ENCODE measurements at regions not wholly inside any gene's neighbourhood (a gene's known extent, or its start where the extent isn't known, plus 50 kb on each side); places are given as distances from the start of the nearest gene placed in this dataset.
A peak's percentile ranks its signal among the peaks of the same experiment; 100 is the strongest.

- DNase-seq (peak; percentile 60), ATAC-seq (peak; percentile 72)
- ChIA-PET POLR2A (interaction anchor here (0.7 kb wide), 1 partner anchor 14 kb away, joined by 3 read pairs; no protein-coding TSS in a partner anchor), CTCF (interaction anchor here (0.7 kb wide), 1 partner anchor 116 kb away, joined by 3 read pairs; no protein-coding TSS in a partner anchor)
- no peak overlapping the region for H3K27ac Mint-ChIP-seq
- H3K36me3 Mint-ChIP-seq (ENCODE audit: low read depth): peaks cover 6% of the 10 kb centered on the region
- no peaks in the 10 kb centered on the region for H3K27me3 Mint-ChIP-seq
- intact Hi-C loops (cut with DNase I, micrococcal nuclease): loop anchor here (1.0 to 2.0 kb wide), 2 partner anchors 21 to 30 kb away; no protein-coding TSS in a partner anchor
- H3K9me3 Mint-ChIP-seq (ENCODE audit: low read depth): no peaks in the 10 kb centered on the region
- peaks cover 66% of the 10 kb centered on the region for H3K4me1 Mint-ChIP-seq
- peak overlapping the region; percentile 29 for H3K4me3 Mint-ChIP-seq
Observed at GRCh38 chr3:56894881-56895431, 93.2 kb upstream of the ARHGEF3 start.

DNA sequence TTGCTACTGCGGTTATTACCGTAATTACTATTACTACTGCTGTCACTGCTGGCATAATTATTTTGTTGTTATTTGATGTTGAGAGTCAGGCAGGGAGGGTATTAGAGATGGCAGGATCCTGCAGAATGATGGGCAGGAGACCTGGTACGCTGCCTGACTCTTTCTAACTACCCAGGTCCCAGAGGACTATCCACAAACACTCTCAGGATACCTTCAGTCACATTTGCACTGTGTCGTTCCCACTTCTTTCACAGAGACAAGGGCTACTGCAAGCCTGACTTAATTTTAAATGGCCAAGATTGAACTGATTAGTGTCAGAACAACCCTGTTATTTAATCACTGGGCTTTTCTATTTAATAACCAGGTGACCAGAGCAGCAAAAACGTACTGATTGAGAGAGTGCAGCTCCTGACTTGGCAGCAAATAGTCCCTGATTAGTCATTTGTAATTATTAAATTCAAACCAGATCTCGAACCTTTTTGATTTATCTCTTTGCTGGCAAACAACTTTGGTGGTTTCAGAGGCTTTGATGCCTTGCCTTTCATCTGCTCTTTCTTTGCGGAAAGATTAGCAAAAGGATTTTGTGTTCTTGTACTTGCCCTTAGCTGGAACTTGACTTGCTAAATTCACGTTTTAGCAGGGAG is 88.8 kb upstream of the ARHGEF3 start:
- Mint-ChIP-seq H3K4me1 (peaks cover 83% of the 10 kb centered on the region), H3K9me3 (ENCODE audit: low read depth) (no peaks in the 10 kb centered on the region), H3K27ac (no peak overlapping the region), H3K27me3 (no peaks in the 10 kb centered on the region), H3K36me3 (ENCODE audit: low read depth) (no peaks in the 10 kb centered on the region), H3K4me3 (peak overlapping the region; percentile 53)
- intact Hi-C loops (cut with DNase I, micrococcal nuclease): no loop called here
- POLR2A ChIA-PET: interaction anchor here (0.6 to 0.7 kb wide), 2 partner anchors 9 to 91 kb away, joined by 3 to 4 read pairs; no protein-coding TSS in a partner anchor
- CTCF ChIA-PET: interaction anchor here (0.6 to 2.5 kb wide), 7 partner anchors 22 to 183 kb away, joined by 3 to 9 read pairs (median 5); no protein-coding TSS in a partner anchor
- no peak for ATAC-seq
- no peak for DNase-seq

GRCh38 chr3:56889131-56889530 is 87.4 kb upstream of the ARHGEF3 start:
- CTCF ChIA-PET: interaction anchor here (0.8 to 1.2 kb wide), 7 partner anchors 9 to 106 kb away, joined by 3 to 5 read pairs (median 3); no protein-coding TSS in a partner anchor
- H3K27ac Mint-ChIP-seq: no peak overlapping the region
- no peaks in the 10 kb centered on the region for H3K27me3 Mint-ChIP-seq
- no peak overlapping the region for H3K4me3 Mint-ChIP-seq
- POLR2A ChIA-PET: no interaction called here
- H3K36me3 Mint-ChIP-seq (ENCODE audit: low read depth): no peaks in the 10 kb centered on the region
- H3K9me3 Mint-ChIP-seq (ENCODE audit: low read depth): no peaks in the 10 kb centered on the region
- intact Hi-C loops (cut with DNase I, micrococcal nuclease): no loop called here
- ATAC-seq (no peak), DNase-seq (no peak)
- H3K4me1 Mint-ChIP-seq: peaks cover 84% of the 10 kb centered on the region

- CTCF ChIA-PET: interaction anchor here (0.7 to 1.0 kb wide), 2 partner anchors 17 to 26 kb away, joined by 3 read pairs; no protein-coding TSS in a partner anchor
- peak overlapping the region; percentile 74 for H3K27ac Mint-ChIP-seq
- DNase-seq (peak; percentile 63), ATAC-seq (peak; percentile 77)
- intact Hi-C loops (cut with DNase I, micrococcal nuclease): loop anchor here (2.0 kb wide), 3 partner anchors 23 to 31 kb away; no protein-coding TSS in a partner anchor
- H3K4me3 Mint-ChIP-seq: peak overlapping the region; percentile 22
- no peaks in the 10 kb centered on the region for H3K27me3 Mint-ChIP-seq
- no peaks in the 10 kb centered on the region for H3K36me3 Mint-ChIP-seq (ENCODE audit: low read depth)
- no peaks in the 10 kb centered on the region for H3K9me3 Mint-ChIP-seq (ENCODE audit: low read depth)
- H3K4me1 Mint-ChIP-seq: peaks cover 82% of the 10 kb centered on the region
- POLR2A ChIA-PET: interaction anchor here (0.6 to 0.7 kb wide), 2 partner anchors 26 to 133 kb away, joined by 3 read pairs; no protein-coding TSS in a partner anchor
Observed at GRCh38 chr3:56887402-56888025, 85.8 kb upstream of the ARHGEF3 start.

DNA sequence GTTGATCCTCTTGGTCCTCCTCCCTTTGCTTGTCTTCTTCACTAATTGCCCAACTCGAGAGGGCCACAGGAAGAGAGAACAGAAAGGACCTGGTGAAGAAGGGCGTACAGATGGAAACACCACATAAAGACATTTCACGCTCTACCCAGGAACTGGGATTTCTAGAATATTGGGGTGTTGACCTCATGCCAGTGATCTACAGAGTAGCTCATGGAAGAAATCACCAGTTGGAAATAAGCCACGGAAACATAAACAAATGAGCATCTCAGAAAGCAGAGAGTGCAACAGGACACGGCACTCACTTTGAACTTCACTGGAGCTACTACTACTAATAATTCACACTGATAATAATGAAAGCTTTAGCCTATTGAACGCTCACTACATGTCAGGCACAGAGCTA is 84.6 kb upstream of the ARHGEF3 start:
- Mint-ChIP-seq H3K27ac (peak overlapping the region; percentile 74), H3K36me3 (ENCODE audit: low read depth) (peaks cover under 1% of the 10 kb centered on the region), H3K27me3 (no peaks in the 10 kb centered on the region), H3K9me3 (ENCODE audit: low read depth) (no peaks in the 10 kb centered on the region), H3K4me3 (peak overlapping the region; percentile 20), H3K4me1 (peaks cover 82% of the 10 kb centered on the region)
- no peak for DNase-seq
- intact Hi-C loops (cut with DNase I, micrococcal nuclease): loop anchor here (2.0 kb wide), 3 partner anchors 22 to 32 kb away; no protein-coding TSS in a partner anchor
- ATAC-seq: no peak
- ChIA-PET POLR2A (interaction anchor here (0.6 kb wide), 1 partner anchor 101 kb away, joined by 3 read pairs; no protein-coding TSS in a partner anchor), CTCF (interaction anchor here (0.9 to 1.8 kb wide), 4 partner anchors 8 to 87 kb away, joined by 3 to 5 read pairs (median 4); no protein-coding TSS in a partner anchor)

GRCh38 chr3:56885879-56886278 is 84.1 kb upstream of the ARHGEF3 start:
- ATAC-seq (peak; percentile 60), DNase-seq (no peak)
- POLR2A ChIA-PET: interaction anchor here (0.6 kb wide), 1 partner anchor 101 kb away, joined by 3 read pairs; no protein-coding TSS in a partner anchor
- intact Hi-C loops (cut with DNase I, micrococcal nuclease): loop anchor here (2.0 kb wide), 3 partner anchors 21 to 33 kb away; no protein-coding TSS in a partner anchor
- Mint-ChIP-seq H3K4me1 (peaks cover 83% of the 10 kb centered on the region), H3K27ac (peak overlapping the region; percentile 74), H3K27me3 (no peaks in the 10 kb centered on the region), H3K36me3 (ENCODE audit: low read depth) (peaks cover 5% of the 10 kb centered on the region), H3K4me3 (peak overlapping the region; percentile 20), H3K9me3 (ENCODE audit: low read depth) (no peaks in the 10 kb centered on the region)
- CTCF ChIA-PET: interaction anchor here (0.6 to 1.8 kb wide), 5 partner anchors 8 to 105 kb away, joined by 3 to 5 read pairs (median 4); no protein-coding TSS in a partner anchor

DNA sequence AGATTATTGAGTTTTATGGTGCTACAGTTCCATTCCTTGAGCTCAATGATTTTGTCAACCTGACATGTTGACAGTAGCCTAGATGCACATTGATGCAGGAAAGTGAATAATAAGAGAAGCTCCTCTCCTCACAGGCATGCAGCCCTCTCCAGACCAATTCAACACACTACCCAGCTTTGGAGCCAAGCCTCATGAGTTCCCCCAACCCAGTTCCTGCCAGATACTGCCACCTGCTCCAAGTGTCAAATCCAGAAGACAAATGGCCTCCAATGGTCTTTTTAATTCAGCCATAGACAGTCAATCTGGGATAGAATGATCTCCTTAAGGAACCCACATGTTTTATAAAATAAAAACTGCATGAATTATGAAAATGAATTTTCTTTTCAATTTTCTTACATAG is 83.7 kb upstream of the ARHGEF3 start:
- ChIA-PET POLR2A (no interaction called here), CTCF (interaction anchor here (0.6 to 1.8 kb wide), 3 partner anchors 8 to 105 kb away, joined by 3 to 4 read pairs (median 4); no protein-coding TSS in a partner anchor)
- Mint-ChIP-seq H3K27ac (peak overlapping the region; percentile 2), H3K4me3 (no peak overlapping the region), H3K27me3 (no peaks in the 10 kb centered on the region), H3K36me3 (ENCODE audit: low read depth) (peaks cover 8% of the 10 kb centered on the region), H3K9me3 (ENCODE audit: low read depth) (peaks cover 2% of the 10 kb centered on the region), H3K4me1 (peaks cover 83% of the 10 kb centered on the region)
- no peak for ATAC-seq
- intact Hi-C loops (cut with DNase I, micrococcal nuclease): no loop called here
- no peak for DNase-seq

GRCh38 chr3:56884387-56884786 is 82.6 kb upstream of the ARHGEF3 start:
- ChIA-PET POLR2A (no interaction called here), CTCF (interaction anchor here (0.7 to 3.6 kb wide), 5 partner anchors 30 to 104 kb away, joined by 3 to 14 read pairs (median 4); partner anchors contain the start of gene ARHGEF3)
- intact Hi-C loops (cut with DNase I, micrococcal nuclease): no loop called here
- Mint-ChIP-seq H3K4me3 (no peak overlapping the region), H3K27me3 (no peaks in the 10 kb centered on the region), H3K9me3 (ENCODE audit: low read depth) (peaks cover 2% of the 10 kb centered on the region), H3K36me3 (ENCODE audit: low read depth) (peaks cover 15% of the 10 kb centered on the region), H3K4me1 (peaks cover 88% of the 10 kb centered on the region), H3K27ac (no peak overlapping the region)
- DNase-seq (no peak), ATAC-seq (no peak)

GRCh38 chr3:56883828-56884227 is 82.1 kb upstream of the ARHGEF3 start:
- H3K27ac Mint-ChIP-seq: no peak overlapping the region
- peaks cover 2% of the 10 kb centered on the region for H3K9me3 Mint-ChIP-seq (ENCODE audit: low read depth)
- no peaks in the 10 kb centered on the region for H3K27me3 Mint-ChIP-seq
- no peak overlapping the region for H3K4me3 Mint-ChIP-seq
- peaks cover 15% of the 10 kb centered on the region for H3K36me3 Mint-ChIP-seq (ENCODE audit: low read depth)
- intact Hi-C loops (cut with DNase I, micrococcal nuclease): no loop called here
- H3K4me1 Mint-ChIP-seq: peaks cover 87% of the 10 kb centered on the region
- no peak for DNase-seq
- POLR2A ChIA-PET: interaction anchor here (0.7 kb wide), 1 partner anchor 21 kb away, joined by 3 read pairs; no protein-coding TSS in a partner anchor
- no peak for ATAC-seq
- CTCF ChIA-PET: interaction anchor here (1.0 to 3.6 kb wide), 6 partner anchors 24 to 107 kb away, joined by 3 to 14 read pairs (median 3); no protein-coding TSS in a partner anchor

DNA sequence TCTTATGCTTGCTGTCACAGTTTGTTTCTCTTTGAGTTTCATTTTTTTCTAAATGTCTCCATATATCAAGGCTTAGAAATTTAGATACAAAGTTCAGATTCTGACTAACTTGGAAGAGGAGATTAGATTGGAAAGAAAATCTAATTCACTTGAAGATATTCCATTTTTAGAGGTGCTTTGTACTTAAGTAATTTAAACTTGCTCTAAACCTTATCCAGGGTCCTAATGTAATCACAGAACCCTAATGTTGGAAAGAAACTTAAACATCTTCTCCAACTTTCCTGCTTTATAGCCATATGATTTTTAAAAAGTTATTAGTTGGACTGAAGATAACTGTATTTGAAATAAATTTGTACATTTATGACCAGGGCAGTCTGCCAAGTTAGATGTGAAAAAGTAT is 81.1 kb upstream of the ARHGEF3 start:
- intact Hi-C loops (cut with DNase I, micrococcal nuclease): no loop called here
- peaks cover 15% of the 10 kb centered on the region for H3K36me3 Mint-ChIP-seq (ENCODE audit: low read depth)
- H3K27me3 Mint-ChIP-seq: no peaks in the 10 kb centered on the region
- H3K27ac Mint-ChIP-seq: peak overlapping the region; percentile 25
- ATAC-seq: no peak
- H3K4me3 Mint-ChIP-seq: no peak overlapping the region
- ChIA-PET CTCF (interaction anchor here (1.0 to 3.6 kb wide), 4 partner anchors 58 to 108 kb away, joined by 3 to 14 read pairs (median 3); no protein-coding TSS in a partner anchor), POLR2A (interaction anchor here (0.6 to 0.7 kb wide), 2 partner anchors 20 to 260 kb away, joined by 3 to 5 read pairs; no protein-coding TSS in a partner anchor)
- peaks cover 87% of the 10 kb centered on the region for H3K4me1 Mint-ChIP-seq
- DNase-seq: no peak
- peaks cover 2% of the 10 kb centered on the region for H3K9me3 Mint-ChIP-seq (ENCODE audit: low read depth)

Data from activated CD4-positive, alpha-beta T cell treated with anti-CD3 and anti-CD28 coated beads for 36 hours (primary cell).